HG03060 (cell line): ENCODE measurements at regions not wholly inside any gene's neighbourhood (a gene's known extent, or its start where the extent isn't known, plus 50 kb on each side); places are given as distances from the start of the nearest gene placed in this dataset.

Source experiments
- ATAC-seq: cut with Tn5 transposase; IDR thresholded peaks from one replicate; pipeline ENCODE4 v1.9.1; 2021; ENCODE audit warnings: low read depth, moderate number of reproducible peaks; ENCODE audit not compliant: unreplicated experiment

GRCh38 chr4:181503687-181504390, 739.4 kb upstream of the TENM3 start:
- no peak for ATAC-seq

GRCh38 chr4:181504924-181505323, 738.3 kb upstream of the TENM3 start:
- no peak for ATAC-seq

GRCh38 chr4:181507180-181507835, 735.9 kb upstream of the TENM3 start:
- ATAC-seq, result no peak

- ATAC-seq, result no peak
Observed at GRCh38 chr4:181507938-181508337, 735.3 kb upstream of the TENM3 start.

GRCh38 chr4:181508601-181509000, 734.6 kb upstream of the TENM3 start:
- ATAC-seq, result no peak

GRCh38 chr4:181509073-181509472, 734.1 kb upstream of the TENM3 start:
- ATAC-seq, result no peak

GRCh38 chr4:181517491-181517890, 725.7 kb upstream of the TENM3 start:
- ATAC-seq, result no peak

GRCh38 chr4:181520790-181521189, 722.4 kb upstream of the TENM3 start:
- ATAC-seq, result no peak

- ATAC-seq, result no peak
Observed at GRCh38 chr4:181523973-181524372, 719.2 kb upstream of the TENM3 start.

- no peak for ATAC-seq
Observed at GRCh38 chr4:181524499-181524898, 718.7 kb upstream of the TENM3 start.

- no peak for ATAC-seq
Observed at GRCh38 chr4:181525634-181526033, 717.6 kb upstream of the TENM3 start.

- peak; percentile 47 for ATAC-seq
Observed at GRCh38 chr4:181528570-181529184, 714.5 kb upstream of the TENM3 start.

GRCh38 chr4:181529537-181529936, 713.7 kb upstream of the TENM3 start:
- ATAC-seq, result no peak

- ATAC-seq, result no peak
Observed at GRCh38 chr4:181536196-181536746, 706.9 kb upstream of the TENM3 start.

GRCh38 chr4:181536811-181537434, 706.3 kb upstream of the TENM3 start:
- no peak for ATAC-seq

- ATAC-seq, result no peak
Observed at GRCh38 chr4:181538431-181538830, 704.8 kb upstream of the TENM3 start.

GRCh38 chr4:181541396-181541795, 701.8 kb upstream of the TENM3 start:
- ATAC-seq, result no peak

GRCh38 chr4:181548873-181549575, 694.2 kb upstream of the TENM3 start:
- no peak for ATAC-seq

GRCh38 chr4:181549576-181550188, 693.5 kb upstream of the TENM3 start:
- ATAC-seq, result no peak

- no peak for ATAC-seq
Observed at GRCh38 chr4:181550381-181550780, 692.8 kb upstream of the TENM3 start.
